ENCODE measurements at regions not wholly inside any gene's neighbourhood (a gene's known extent, or its start where the extent isn't known, plus 50 kb on each side); places are given as distances from the start of the nearest gene placed in this dataset.

DNA sequence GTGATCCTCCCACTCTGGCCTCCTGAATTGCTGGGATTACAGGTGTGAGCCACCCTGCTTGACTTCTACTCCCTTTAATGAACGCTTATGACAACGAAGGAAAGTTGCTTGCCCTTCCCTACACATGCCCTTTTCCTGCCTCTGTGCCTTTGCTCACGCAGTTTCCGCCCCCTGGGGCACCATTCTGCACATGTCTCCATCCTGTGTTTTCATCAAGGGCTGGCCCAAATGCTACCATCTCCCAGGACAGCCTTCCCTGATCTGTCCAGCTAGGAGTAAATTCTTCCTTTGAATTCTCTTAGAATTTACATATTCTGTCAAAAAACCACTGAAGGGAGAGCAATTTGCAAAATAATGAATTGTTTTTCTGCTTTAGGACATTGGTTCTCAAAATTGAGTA, 50.0 kb upstream of the KMT2C start:
- no peak overlapping the region for H3K4me3 ChIP-seq (ENCODE audit: low read depth, low read length)
- TF ChIP-seq, protein P1, sequence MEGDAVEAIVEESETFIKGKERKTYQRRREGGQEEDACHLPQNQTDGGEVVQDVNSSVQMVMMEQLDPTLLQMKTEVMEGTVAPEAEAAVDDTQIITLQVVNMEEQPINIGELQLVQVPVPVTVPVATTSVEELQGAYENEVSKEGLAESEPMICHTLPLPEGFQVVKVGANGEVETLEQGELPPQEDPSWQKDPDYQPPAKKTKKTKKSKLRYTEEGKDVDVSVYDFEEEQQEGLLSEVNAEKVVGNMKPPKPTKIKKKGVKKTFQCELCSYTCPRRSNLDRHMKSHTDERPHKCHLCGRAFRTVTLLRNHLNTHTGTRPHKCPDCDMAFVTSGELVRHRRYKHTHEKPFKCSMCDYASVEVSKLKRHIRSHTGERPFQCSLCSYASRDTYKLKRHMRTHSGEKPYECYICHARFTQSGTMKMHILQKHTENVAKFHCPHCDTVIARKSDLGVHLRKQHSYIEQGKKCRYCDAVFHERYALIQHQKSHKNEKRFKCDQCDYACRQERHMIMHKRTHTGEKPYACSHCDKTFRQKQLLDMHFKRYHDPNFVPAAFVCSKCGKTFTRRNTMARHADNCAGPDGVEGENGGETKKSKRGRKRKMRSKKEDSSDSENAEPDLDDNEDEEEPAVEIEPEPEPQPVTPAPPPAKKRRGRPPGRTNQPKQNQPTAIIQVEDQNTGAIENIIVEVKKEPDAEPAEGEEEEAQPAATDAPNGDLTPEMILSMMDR (conservative IDR thresholded peaks at IDR 0.05; ENCODE audit: low read depth, low read length): no peak
- DNase-seq (ENCODE audit: low read depth): no peak
